ENCODE measurements at regions not wholly inside any gene's neighbourhood (a gene's known extent, or its start where the extent isn't known, plus 50 kb on each side); places are given as distances from the start of the nearest gene placed in this dataset.
"Not testable (repeated sequence)": the region's sequence is repeated elsewhere in the genome, so short reads cannot be mapped to it uniquely, and the experiment has no call there.

DNA sequence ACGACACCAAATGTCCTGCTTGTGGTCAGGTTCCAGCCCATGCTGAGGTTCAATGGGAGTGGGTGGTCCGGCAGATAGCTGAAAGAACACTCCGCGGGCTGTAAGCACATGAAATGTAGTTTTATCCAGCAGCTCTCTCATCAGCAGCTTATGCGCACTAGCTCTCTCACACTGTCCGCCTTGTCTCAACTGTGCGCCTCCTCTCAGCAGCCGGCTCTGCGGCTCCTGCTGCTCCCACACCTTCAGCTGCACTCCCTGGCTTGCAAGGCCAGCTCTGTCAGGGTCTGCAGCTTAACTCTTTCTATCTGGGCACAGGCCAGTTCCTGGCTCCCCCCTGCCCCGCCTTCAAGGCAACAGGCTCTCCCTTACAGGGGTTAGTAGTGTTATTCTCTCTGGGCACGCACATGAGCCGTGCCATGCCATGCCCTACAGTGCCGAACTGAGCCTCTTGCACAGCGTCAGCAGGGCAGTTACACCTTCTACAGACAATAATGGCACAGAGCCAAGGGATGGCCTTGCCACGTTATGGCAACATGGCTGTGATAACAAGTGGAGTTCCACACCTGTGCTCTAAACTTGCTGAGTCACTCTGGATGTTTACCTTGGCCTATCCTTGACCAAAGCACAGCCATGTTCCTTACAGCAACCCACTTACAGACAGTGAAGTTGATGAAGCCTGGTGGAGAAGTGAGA lies 84.0 kb upstream of the LRFN2 start:
- no peak for DNase-seq

DNA sequence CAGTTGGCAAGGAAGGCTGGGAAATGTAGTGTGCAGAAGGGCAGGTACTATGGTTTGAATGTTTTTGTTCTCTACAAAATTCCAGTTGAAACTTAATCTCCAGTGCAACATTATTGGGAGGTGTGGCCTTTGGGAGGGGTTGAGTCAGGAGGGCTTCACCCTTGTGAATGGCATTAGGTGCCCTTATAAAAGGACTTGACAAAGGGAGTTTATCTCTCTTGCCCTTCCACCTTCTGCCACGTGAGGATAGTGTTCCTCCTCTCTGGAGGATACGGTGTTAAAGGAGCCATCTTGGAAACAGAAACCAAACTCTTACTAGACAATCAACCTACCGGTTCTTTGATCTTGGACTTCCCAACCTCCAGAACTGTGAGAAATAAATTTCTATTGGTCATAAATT lies 82.2 kb upstream of the LRFN2 start:
- DNase-seq = no peak

DNA sequence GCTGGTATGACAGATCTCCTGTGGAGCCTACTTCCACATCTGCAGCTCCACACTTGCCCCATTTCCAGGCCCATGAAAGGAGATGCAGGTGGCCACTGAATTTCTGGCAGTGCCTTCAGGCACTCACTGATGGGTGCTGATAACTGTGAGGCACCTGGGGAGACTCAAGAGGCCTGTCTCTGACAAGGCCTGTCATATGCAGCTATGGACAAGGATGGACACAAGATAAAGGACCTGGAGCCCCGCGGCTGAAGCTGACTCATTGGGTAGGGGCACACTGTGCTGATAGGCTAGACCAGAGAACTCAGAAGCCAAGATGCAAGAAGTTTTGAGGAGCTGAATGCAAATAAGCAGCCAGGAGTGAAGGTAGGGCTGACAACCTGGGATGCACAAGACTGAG lies 81.0 kb upstream of the LRFN2 start:
- no peak for DNase-seq

DNA sequence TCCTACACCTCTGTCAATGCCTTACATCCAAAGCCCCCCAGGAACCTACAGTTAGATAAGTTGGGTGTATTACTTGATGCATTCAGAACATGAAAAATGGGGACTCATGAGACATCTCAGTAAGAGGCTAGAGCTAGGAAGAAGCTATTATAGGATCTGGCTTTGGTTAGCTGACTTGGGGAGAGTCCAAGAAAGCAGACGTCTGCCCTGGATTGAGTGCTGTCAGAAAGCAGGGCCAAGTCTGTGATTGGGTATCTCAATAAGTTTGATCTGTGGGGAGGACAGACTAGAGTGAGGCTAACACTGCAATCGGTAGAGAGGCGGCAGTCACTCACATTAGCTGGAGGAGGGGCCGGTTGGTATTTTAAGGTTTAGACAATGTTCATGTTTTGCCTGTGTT lies 79.4 kb upstream of the LRFN2 start:
- DNase-seq = no peak

DNA sequence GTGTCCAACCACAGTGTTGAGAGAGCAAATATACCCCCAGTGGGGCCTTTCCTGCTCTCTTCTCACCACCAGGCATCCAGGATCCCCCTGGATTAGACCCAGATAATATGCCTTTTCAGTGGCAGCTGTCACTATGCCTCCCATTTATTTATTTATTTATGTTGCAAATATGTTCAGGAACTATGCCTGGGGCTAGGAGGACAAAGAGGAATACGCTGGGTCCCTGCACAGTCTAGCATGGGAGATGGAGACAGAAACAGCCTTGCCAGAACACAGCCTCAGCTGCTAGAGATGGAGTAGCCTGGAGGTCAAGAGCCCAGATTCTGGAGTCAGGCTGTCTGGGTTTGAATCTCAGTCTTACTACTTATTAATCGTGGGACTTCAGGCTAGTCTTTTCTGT lies 74.6 kb upstream of the LRFN2 start:
- no peak for DNase-seq

DNA sequence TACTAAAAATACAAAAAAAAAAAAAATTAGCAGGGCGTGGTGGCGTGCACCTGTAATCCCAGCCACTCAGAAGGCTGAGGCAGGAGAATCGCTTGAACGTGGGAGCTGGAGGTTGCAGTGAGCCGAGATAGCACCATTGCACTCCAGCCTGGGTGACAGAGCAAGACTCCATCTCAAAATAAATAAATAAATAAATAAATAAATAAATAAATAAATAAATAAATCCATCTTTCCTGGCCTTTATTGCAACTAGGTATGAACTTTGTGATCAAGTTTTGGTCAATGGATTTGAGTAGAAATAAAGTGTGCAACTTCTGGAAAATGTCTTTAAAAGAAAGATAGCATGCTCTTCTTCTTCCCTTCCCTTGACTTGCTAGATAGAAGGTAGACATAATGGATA lies 69.6 kb upstream of the LRFN2 start:
- DNase-seq = not testable (repeated sequence)

DNA sequence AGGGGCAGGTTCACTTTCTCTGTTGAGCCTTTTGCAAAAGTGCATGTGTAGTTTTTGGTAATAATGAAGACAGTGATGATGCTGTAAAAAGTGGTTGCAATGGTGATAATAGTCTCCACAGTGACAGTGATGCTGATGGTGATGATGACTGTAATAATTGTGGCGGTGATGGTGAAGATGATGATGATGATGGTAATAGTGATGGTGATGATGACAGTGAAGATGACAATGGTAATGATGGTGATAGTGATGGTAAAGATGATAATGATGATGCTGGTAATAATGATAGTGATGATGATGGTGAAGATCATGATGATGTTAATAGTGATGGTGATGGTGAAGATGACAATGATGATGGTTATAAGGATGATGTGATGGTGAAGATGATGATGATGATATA lies 67.7 kb upstream of the LRFN2 start:
- DNase-seq = no peak

DNA sequence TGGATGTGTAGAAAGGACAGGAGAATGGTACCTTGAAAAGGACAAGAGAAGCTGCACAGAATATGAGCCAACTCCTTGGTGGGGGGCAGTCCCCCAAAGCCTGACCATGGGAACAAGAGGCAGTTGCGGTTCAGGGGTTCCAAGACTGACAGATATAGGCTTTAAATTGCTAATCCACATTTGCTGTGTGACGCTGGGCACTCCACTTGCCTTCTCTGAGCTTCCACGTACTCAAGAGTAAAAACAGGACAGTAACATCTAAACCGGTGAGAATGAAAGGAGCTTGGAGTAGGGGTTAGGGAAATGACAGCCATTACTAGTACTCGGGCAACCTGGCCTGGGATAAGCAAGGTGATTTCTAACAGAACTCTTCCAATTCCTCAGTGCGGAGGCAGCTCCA lies 57.9 kb upstream of the LRFN2 start:
- no peak for DNase-seq

DNA sequence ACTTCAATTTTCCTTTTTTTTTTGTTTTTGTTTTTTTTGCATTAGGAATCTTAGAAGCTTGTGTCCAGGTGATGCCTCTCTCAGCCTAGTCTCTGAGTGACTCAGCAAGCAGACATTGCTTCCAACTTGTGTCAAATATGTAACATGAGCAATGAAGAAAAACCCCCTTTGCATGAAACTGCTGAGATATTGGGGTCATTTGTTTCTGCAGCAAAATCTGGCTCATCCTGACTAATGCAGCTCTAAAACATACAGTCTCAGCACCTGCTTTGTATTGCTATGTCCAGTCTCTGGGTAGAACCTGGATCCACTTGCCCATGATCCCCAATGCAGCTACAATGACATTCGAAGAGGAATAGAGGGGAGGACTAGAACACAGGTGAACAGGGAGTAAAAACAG lies 55.7 kb upstream of the LRFN2 start:
- no peak for DNase-seq

DNA sequence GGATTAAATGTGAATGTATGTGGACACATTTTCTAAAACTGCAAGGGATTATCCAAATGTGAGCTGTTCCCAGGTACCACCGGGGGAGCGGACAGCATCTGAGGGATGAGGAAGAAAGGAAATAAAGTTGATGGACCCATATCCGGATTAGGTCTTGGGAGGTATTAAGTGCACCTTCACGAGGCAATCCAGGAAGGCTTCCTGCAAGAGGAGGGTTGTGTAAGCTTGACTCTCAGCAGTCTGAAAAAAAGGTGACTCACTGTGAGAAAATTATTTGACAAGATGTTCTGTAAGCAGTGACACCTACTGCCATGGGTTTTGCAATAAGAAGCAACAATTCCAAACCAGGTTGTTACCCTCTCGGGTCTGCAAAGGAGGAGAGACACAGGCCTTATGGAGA lies 55.0 kb upstream of the LRFN2 start:
- no peak for DNase-seq

DNA sequence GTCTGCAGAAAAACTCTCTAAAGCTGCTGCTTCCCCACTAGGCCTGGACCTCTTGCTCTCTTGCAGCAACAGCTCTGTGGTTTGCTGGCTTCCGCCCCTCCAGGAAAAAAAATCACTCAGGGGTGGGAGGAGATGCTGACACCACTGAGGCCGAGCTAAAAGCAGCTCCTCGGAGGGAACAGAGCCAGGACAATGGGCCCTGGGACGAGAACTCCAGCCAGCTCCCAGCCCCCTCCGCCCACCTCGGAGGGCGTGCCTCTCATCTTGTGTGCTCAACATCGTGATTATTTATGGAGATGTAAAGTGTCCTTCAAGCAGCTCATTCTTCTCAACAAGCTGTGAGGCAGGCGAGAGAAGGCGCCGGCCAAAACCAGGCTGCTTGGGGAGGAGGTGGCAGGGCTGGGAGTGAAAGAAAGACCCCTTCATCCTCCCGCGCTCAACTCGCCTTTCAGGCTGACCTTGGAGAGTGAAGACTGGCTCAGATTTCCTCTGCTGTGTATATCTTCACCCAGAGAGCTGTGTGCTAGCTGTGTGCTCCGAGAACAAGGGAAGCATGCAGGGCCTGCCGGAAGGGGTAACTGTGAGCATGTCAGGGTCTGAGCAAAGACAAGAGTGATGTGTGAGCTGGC lies 53.5 kb upstream of the LRFN2 start:
- peak; percentile 39 for DNase-seq
